ENCODE measurements at regions not wholly inside any gene's neighbourhood (a gene's known extent, or its start where the extent isn't known, plus 50 kb on each side); places are given as distances from the start of the nearest gene placed in this dataset.

- no peak overlapping the region for H3K27ac Mint-ChIP-seq
- no peak for ATAC-seq (ENCODE audit: poor library complexity)
- Histone ChIP-seq H3K4me3 (ENCODE audit: low read length) (no peak overlapping the region), H3K36me3 (ENCODE audit: insufficient read depth, low read length) (no peaks in the 10 kb centered on the region), H3K27me3 (ENCODE audit: control insufficient read depth in 1 of 2, insufficient read depth in 2 of 2, low read length in 2 of 2) (no peaks in the 10 kb centered on the region), H3K9me3 (ENCODE audit: control insufficient read depth in 1 of 2, insufficient read depth in 1 of 2, low read length in 2 of 2) (no peaks in the 10 kb centered on the region), H3K4me1 (ENCODE audit: insufficient read depth, low read length) (no peaks in the 10 kb centered on the region), H3K27ac (ENCODE audit: low read depth in 1 of 2, low read length in 2 of 2) (no peak overlapping the region)
- CTCF ChIA-PET = no interaction called here
- POLR2A ChIA-PET = no interaction called here
- H3K9me3 Mint-ChIP-seq = peaks cover 7% of the 10 kb centered on the region
- H3K27me3 Mint-ChIP-seq = no peaks in the 10 kb centered on the region
- DNase-seq = no peak
- TF ChIP-seq CTCF (IDR thresholded peaks at IDR 0.05) = no peak
- intact Hi-C loops (cut with DNase I, micrococcal nuclease) = no loop called here
- no peaks in the 10 kb centered on the region for H3K4me1 Mint-ChIP-seq (ENCODE audit: low read depth)
- H3K4me3 Mint-ChIP-seq = no peak overlapping the region
- no peaks in the 10 kb centered on the region for H3K36me3 Mint-ChIP-seq (ENCODE audit: low read depth)
Observed at GRCh38 chr14:85239791-85240190, 290.2 kb upstream of the FLRT2 start.

- POLR2A ChIA-PET = no interaction called here
- no peak for TF ChIP-seq CTCF (IDR thresholded peaks at IDR 0.05)
Observed at GRCh38 chr14:85241022-85241855, 288.7 kb upstream of the FLRT2 start.

GRCh38 chr14:85242666-85243065 lies 287.3 kb upstream of the FLRT2 start:
- TF ChIP-seq CTCF (IDR thresholded peaks at IDR 0.05) = no peak
- POLR2A ChIA-PET = no interaction called here

More at GRCh38 chr14:85241022-85241855, 288.7 kb upstream of the FLRT2 start:
- H3K27ac Mint-ChIP-seq = no peak overlapping the region
- H3K27me3 Mint-ChIP-seq = no peaks in the 10 kb centered on the region
- DNase-seq (no peak), ATAC-seq (ENCODE audit: poor library complexity) (no peak)
- no peaks in the 10 kb centered on the region for H3K36me3 Mint-ChIP-seq (ENCODE audit: low read depth)
- no peaks in the 10 kb centered on the region for H3K27me3 ChIP-seq (ENCODE audit: control insufficient read depth in 1 of 2, insufficient read depth in 2 of 2, low read length in 2 of 2)
- no peak overlapping the region for H3K4me3 ChIP-seq (ENCODE audit: low read length)
- no peaks in the 10 kb centered on the region for H3K9me3 ChIP-seq (ENCODE audit: control insufficient read depth in 1 of 2, insufficient read depth in 1 of 2, low read length in 2 of 2)
- no peaks in the 10 kb centered on the region for H3K4me1 ChIP-seq (ENCODE audit: insufficient read depth, low read length)
- peaks cover 7% of the 10 kb centered on the region for H3K9me3 Mint-ChIP-seq
- intact Hi-C loops (cut with DNase I, micrococcal nuclease) = no loop called here
- no peak overlapping the region for H3K4me3 Mint-ChIP-seq
- H3K4me1 Mint-ChIP-seq (ENCODE audit: low read depth) = no peaks in the 10 kb centered on the region
- CTCF ChIA-PET = no interaction called here
- no peaks in the 10 kb centered on the region for H3K36me3 ChIP-seq (ENCODE audit: insufficient read depth, low read length)
- no peak overlapping the region for H3K27ac ChIP-seq (ENCODE audit: low read depth in 1 of 2, low read length in 2 of 2)

More at GRCh38 chr14:85242666-85243065, 287.3 kb upstream of the FLRT2 start:
- Histone ChIP-seq H3K4me3 (ENCODE audit: low read length) (no peak overlapping the region), H3K27ac (ENCODE audit: low read depth in 1 of 2, low read length in 2 of 2) (no peak overlapping the region), H3K27me3 (ENCODE audit: control insufficient read depth in 1 of 2, insufficient read depth in 2 of 2, low read length in 2 of 2) (no peaks in the 10 kb centered on the region), H3K9me3 (ENCODE audit: control insufficient read depth in 1 of 2, insufficient read depth in 1 of 2, low read length in 2 of 2) (no peaks in the 10 kb centered on the region), H3K36me3 (ENCODE audit: insufficient read depth, low read length) (no peaks in the 10 kb centered on the region), H3K4me1 (ENCODE audit: insufficient read depth, low read length) (no peaks in the 10 kb centered on the region)
- Mint-ChIP-seq H3K4me1 (ENCODE audit: low read depth) (no peaks in the 10 kb centered on the region), H3K4me3 (no peak overlapping the region), H3K27me3 (no peaks in the 10 kb centered on the region), H3K9me3 (peaks cover 13% of the 10 kb centered on the region), H3K27ac (no peak overlapping the region), H3K36me3 (ENCODE audit: low read depth) (no peaks in the 10 kb centered on the region)
- no peak for DNase-seq
- intact Hi-C loops (cut with DNase I, micrococcal nuclease) = no loop called here
- ATAC-seq (ENCODE audit: poor library complexity) = no peak
- CTCF ChIA-PET = no interaction called here

Measured in CD4-positive, alpha-beta T cell (primary cell).